Gastrocnemius medialis (tissue), 4 donors: ENCODE measurements at regions not wholly inside any gene's neighbourhood (a gene's known extent, or its start where the extent isn't known, plus 50 kb on each side); places are given as distances from the start of the nearest gene placed in this dataset.

Source experiments
- CTCF ChIP-seq, 5 experiments: fragments of 450-650 bp in 3 of 5; fragments of 200-600 bp in 2 of 5; sonication (generic) in 2 of 5; IDR thresholded peaks in 4 of 5; conservative IDR thresholded peaks in 1 of 5; 1 replicate in 4 of 5; 2 replicates in 1 of 5; pipeline ENCODE4 v1.5.1; 2016 to 2019; ENCODE audit warnings: antibody characterized with exemption in 5 of 5, mild to moderate bottlenecking in 3 of 5, moderate library complexity in 3 of 5
- POLR2A ChIP-seq, 2 donors: fragments of 450-650 bp; IDR thresholded peaks; one replicate each; pipeline ENCODE4 v1.6.1; 2017; ENCODE audit warnings: antibody characterized with exemption in 2 of 2, mild to moderate bottlenecking in 2 of 2, moderate library complexity in 2 of 2

GRCh38 chr2:144326825-144327224 lies 193.1 kb downstream of the ZEB2 start:
- no peak for TF ChIP-seq CTCF (IDR thresholded peaks at IDR 0.05 in 4 of 5, conservative IDR thresholded peaks at IDR 0.05 in 1 of 5)
- TF ChIP-seq POLR2A (IDR thresholded peaks at IDR 0.05) = no peak
